Dermis microvascular lymphatic vessel endothelial cell (primary cell): ENCODE measurements at regions not wholly inside any gene's neighbourhood (a gene's known extent, or its start where the extent isn't known, plus 50 kb on each side); places are given as distances from the start of the nearest gene placed in this dataset.
A peak's percentile ranks its signal among the peaks of the same experiment; 100 is the strongest.

Experiments used
- DNase-seq, 2 donors: peaks; one replicate each; pipeline versions ENCODE4 v3.0.0 to v3.0.0-alpha.2; 2010; ENCODE audit warnings: low read depth in 2 of 2

DNA sequence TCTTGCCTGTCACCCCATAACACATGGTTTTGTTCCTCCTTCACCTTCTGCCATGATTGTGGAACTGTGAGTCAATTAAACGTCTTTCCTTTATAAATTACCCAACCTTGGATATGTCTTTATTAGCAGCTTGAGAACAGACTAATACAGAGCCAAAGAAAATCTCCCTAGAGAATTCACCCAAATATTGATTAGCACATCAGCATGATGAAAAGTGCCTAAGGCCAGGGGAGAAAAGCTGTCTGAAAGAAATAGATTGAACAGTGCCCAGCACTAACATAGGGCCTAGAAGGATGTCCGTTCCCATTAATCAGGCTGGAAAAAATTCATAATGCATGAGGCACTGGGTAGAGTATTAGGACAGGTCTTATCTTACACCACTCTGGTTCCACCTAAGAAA lies 111.9 kb upstream of the CALN1 start:
- no peak for DNase-seq

DNA sequence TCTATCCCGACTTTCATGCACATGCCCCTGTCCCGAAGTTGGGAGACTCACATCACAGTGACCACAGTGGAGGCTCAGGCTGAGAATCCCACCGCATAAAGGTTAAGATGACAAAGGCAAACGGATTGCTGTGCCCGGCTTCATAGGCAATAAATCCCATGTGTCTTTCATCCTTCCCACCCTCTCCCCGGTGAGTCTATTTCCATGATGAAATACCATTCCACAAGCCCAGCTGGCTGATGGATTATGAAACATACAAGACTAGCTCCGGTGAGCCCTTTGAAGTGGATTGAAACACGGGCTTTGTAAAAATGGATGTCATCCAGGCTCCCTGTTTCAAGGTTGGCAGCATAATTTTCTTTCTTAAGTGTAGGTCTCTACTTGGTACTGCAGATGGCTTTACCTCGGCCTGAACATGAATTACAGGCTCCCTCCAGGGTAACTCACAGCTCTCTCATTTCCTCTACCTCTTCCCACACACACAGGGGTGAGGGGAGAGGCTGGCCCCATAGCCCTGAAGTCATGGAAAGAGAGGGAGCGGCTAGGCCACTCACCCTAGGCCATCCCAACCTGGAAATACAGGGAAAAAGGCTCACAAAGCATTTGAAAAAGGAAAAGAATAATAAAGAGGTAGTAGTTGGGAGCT lies 92.0 kb upstream of the CALN1 start:
- no peak for DNase-seq

DNA sequence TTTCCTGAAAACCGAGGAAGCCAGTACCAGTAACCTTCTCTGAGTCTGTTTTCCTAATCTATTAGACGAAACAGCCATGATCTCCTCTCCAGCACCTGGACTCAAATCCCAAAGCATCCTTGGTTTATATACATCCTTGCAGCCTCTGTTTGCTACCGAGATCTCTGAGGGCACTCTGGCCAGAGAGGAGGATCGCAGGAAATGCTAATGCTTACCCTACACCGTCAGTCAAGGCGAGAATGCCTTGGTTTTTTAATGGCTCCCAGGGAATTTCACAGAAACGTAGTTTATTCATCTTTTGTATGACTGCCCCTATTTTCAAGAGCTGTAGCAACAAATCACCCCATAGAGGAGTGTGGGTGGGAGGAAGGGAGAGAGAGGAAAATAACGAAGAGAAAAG lies 91.5 kb upstream of the CALN1 start:
- DNase-seq = no peak

DNA sequence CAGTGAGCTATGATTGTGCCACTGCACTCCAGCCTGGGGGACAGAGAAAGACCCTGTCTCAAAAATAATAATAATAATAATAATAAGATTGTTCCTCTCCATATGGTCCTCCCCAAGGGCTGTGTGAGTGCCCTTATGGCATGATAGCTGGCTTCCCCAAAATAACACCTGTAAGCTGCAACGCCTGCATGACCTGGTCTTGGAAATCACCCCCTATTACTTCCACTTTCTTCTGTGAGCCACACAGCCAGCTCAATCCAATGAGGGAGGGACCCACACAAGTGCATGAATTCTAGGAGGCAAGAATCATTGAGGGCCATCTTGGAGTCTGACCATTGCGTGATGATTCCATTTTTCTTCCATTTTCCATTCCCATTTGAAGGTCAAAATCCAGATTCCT lies 82.7 kb upstream of the CALN1 start:
- no peak for DNase-seq

DNA sequence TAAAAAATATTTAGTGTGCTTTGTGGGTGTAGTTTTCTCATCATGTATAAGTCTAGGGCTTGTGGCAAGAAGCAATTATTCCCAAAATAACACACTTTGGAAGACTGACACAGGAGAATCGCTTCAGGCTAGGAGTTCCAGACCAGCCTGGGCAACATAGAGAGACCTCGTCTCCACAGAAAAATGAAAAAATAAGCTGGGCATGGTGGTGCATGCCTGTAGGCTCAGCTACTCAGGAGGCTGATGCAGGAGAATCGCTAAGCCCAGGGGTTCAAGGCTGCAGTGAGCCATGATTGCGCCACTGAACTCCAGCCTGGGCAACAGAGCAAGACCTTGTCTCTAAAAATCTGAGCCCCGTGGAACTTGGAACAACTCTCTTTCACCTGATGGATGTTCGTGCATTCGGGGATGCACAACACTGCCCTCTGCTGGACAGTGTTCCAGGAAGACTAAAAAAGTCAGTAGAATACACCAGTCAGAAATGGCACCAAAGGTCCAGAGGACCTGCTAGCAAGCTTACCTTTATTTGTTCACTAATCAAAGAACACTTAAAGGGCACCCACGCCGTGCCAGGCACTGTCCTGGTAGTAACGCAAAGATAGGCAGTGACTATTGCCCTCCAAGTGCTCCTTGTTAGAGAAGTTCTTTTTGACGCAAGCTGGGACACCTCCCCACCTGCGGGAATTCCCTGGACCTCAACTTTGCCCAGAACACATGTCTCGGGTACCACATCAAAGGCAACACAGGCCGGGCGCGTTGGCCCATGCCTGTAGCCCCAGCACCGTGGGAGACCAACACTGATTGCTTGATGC lies 81.9 kb upstream of the CALN1 start:
- DNase-seq = peak; percentile 40 to 48

DNA sequence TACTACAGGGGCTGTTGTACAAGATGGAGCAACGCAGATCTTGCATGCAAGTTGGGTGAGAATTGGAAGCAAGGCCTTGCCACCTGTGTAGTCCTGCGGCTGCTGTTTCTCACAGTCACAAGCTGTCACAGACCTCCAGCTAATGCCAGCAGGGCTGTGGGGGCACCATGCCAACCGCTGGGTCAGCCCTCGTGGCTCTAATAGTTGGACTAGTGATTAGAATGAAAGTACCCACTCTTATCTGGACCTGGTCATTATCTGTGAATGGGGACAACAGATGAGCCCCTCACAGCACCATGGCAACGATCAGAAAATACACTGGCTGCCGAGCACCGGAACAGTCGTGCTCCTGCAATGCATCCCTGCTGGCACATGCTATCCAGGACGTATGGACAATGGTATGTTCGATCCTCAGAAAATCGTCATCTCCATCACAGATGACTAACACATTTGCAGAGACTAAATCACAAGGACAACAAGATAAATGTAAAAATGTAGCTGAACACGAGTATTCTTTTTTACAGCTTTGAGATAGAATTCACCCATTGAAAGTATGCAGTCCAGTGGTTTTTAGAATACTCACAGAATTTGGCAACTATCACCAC lies 80.4 kb upstream of the CALN1 start:
- no peak for DNase-seq

DNA sequence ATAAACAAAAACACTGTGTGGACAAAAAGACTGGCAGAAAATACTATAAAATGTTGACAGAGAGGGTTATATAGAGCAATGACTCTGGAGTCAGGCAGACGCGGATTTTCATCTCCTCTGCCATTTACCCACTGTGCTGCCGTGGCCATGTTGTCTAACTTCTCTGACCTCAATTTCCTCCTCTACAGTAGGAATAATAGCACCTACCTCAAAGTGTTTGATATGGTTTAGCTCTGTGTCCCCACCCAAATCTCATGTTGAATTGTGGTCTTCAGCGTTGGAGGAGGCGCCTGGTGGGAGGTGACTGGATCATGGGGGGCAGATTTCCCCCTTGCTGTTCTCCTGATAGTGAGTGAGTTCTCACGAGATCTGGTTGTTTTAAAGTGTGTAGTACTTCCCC lies 78.2 kb upstream of the CALN1 start:
- DNase-seq = no peak

DNA sequence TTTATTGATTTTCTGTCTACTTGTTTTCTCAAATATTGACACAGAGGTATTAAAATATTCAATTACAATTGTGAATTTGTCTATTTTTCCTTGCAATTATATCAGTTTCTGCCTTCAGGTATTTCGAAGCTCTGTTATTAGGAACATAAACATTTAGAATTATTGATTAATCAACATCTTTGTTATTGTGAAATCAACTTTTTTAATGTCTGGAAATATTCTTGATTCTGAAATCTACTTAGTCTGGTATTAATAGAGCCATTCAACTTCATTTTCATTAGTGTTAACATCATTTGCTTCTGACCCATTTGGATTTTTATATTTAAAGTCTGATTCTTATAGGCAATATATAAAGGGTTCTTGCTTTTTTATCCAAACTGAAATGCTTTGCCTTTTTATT lies 69.8 kb upstream of the CALN1 start:
- no peak for DNase-seq

DNA sequence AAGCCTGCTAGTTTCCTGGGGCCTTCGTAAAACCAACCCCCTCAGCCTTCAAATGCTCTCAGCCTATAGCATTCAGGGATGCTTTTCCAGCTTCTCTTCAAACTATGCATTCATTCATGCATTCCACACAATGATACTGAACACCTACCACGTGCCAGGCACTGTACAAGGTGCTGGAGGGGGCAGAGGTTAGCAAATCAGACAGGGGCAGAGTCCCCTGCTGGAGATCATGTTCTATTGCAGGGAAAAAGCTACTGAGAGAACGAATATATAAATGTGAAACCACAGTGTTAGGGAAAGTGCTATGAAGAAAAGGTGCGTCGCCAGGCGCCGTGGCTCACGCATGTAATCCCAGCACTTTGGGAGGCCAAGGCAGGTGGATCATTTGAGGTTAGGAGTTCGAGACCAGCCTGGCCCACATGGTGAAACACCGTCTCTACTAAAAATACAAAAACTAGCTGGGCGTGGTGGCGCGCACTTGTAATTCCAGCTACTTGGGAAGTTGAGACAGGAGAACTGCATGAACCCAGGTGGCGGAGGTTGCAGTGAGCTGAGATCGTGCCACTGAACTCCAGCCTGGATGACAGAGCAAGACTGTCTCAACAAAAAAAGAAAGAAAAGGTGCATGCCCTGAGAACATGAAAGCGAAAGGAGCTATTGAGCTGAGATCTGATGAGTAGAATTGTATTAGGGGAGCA lies 64.6 kb upstream of the CALN1 start:
- DNase-seq = no peak

DNA sequence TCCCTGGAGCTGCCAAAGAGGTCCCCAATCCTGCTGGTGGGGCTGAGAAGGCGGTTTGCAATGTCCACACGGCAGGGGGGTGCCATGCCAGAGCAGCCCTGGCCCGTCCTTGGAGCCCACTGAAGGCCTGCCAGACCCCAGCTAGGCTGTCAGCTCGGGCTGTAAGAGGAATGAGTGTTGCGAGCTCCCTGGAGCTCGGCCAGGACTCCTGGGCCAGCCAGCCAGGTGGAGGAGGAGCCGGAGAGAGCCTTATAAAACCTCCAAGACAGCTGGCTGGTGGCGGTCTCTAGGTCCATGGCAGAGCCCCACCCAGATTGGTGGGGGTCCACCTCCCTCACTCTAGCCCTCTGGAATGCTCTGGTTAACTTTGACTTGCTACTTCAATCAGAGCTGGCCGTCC lies 55.1 kb upstream of the CALN1 start:
- no peak for DNase-seq

DNA sequence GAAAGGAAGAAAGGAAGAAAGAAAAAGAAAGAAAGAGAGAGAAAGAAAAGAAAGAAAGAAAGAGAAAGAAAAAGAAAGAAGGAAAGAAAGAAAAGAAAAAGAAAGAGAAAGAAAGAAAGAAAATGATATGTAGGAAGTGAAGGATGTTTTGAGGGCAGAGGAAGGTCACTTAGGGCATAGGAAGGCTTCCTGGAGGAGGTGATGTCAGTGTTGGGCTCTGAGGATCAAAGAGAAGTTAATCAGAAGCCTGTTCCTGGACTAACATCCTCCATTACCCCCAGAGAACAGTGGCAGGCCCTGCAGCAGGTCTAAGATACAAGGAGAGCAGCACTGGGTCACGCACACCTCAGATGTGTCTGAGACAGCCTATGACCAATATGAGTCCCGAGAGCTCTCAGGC lies 54.7 kb upstream of the CALN1 start:
- DNase-seq = no peak

DNA sequence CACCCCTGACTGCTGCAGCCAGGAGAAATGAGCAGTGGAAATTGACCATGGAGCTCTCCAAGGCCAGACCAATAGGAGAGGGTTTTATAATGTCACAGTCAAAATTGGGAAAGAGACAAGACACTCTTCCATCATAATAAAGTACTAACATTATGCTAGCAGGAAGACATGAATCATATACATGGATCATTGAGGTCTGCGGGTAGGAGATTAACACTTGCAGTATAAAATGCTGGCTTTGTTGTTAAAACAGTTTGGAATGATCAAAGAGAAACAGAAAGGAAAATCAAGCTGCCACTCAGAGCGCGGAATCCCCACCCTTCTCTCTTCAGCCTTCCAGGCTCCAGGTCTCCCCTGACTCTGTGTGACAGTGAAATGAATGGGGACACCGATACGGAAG lies 53.4 kb upstream of the CALN1 start:
- no peak for DNase-seq

DNA sequence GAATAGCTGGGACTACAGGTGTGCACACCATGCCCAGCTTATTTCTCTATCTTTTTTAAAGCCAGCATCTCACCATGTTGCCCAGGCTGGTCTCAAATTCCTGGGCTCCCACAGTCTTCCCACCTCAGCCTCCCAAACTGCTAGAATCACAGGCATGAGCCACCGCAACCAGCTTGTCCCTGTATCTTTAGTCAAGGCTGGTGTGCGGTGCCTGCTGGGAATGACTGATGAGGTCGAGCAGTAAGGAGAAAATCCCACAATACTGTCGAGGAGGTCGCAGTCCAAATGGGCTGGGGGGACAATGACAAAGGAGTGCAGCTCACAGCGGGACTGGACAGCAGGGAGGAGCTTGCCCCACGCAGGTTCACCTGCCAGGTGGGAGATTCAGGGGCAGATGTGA lies 50.2 kb upstream of the CALN1 start:
- DNase-seq = no peak
